Stimulated activated CD8-positive, alpha-beta memory T cell treated with anti-CD3 and anti-CD28 coated beads, Interleukin-2, amount 100 ng/mL, for 48 hours (primary cell): ENCODE measurements at regions not wholly inside any gene's neighbourhood (a gene's known extent, or its start where the extent isn't known, plus 50 kb on each side); places are given as distances from the start of the nearest gene placed in this dataset.
"Not testable (repeated sequence)": the region's sequence is repeated elsewhere in the genome, so short reads cannot be mapped to it uniquely, and the experiment has no call there.

Experiments used
- DNase-seq, 2 donors: peaks; one replicate each; pipeline ENCODE4 v3.0.0-alpha.2; 2020; ENCODE audit warnings: low read depth in 2 of 2

GRCh38 chr4:154164931-154165839, 326.4 kb downstream of the DCHS2 start:
- no peak for DNase-seq

GRCh38 chr4:154160519-154161301, 330.9 kb downstream of the DCHS2 start:
- no peak for DNase-seq

- DNase-seq: no peak
Measured at GRCh38 chr4:154158361-154159155, 333.0 kb downstream of the DCHS2 start.

GRCh38 chr4:154152546-154152945, 339.1 kb downstream of the DCHS2 start:
- DNase-seq: no peak

GRCh38 chr4:154149236-154149635, 342.4 kb downstream of the DCHS2 start:
- DNase-seq: not testable (repeated sequence)

GRCh38 chr4:154143720-154144119, 347.9 kb downstream of the DCHS2 start:
- no peak for DNase-seq

- DNase-seq: no peak
Measured at GRCh38 chr4:154142664-154143063, 348.9 kb downstream of the DCHS2 start.

- no peak for DNase-seq
Measured at GRCh38 chr4:154140869-154141268, 350.7 kb downstream of the DCHS2 start.

- DNase-seq: no peak
Measured at GRCh38 chr4:154137320-154137905, 348.5 kb upstream of the SFRP2 start.

GRCh38 chr4:154135576-154135975, 346.7 kb upstream of the SFRP2 start:
- DNase-seq: no peak

- no peak for DNase-seq
Measured at GRCh38 chr4:154132406-154132805, 343.5 kb upstream of the SFRP2 start.

- no peak for DNase-seq
Measured at GRCh38 chr4:154126276-154126675, 337.4 kb upstream of the SFRP2 start.

- no peak for DNase-seq
Measured at GRCh38 chr4:154125340-154125739, 336.5 kb upstream of the SFRP2 start.

- no peak for DNase-seq
Measured at GRCh38 chr4:154124539-154125255, 335.8 kb upstream of the SFRP2 start.

GRCh38 chr4:154123897-154124296, 335.0 kb upstream of the SFRP2 start:
- no peak for DNase-seq

GRCh38 chr4:154120690-154121345, 331.9 kb upstream of the SFRP2 start:
- DNase-seq: no peak

- DNase-seq: no peak
Measured at GRCh38 chr4:154120006-154120676, 331.3 kb upstream of the SFRP2 start.

GRCh38 chr4:154119317-154119716, 330.4 kb upstream of the SFRP2 start:
- DNase-seq: no peak

GRCh38 chr4:154117726-154118125, 328.8 kb upstream of the SFRP2 start:
- DNase-seq: not testable (repeated sequence)

- DNase-seq: no peak
Measured at GRCh38 chr4:154107337-154107736, 318.5 kb upstream of the SFRP2 start.
